ENCODE measurements at regions not wholly inside any gene's neighbourhood (a gene's known extent, or its start where the extent isn't known, plus 50 kb on each side); places are given as distances from the start of the nearest gene placed in this dataset.

- H2AFZ ChIP-seq = no peak overlapping the region
- no peaks in the 10 kb centered on the region for H4K20me1 ChIP-seq (ENCODE audit: insufficient read depth, poor library complexity, severe bottlenecking)
- no peaks in the 10 kb centered on the region for H3K27me3 ChIP-seq
- peaks cover 5% of the 10 kb centered on the region for H3K4me1 ChIP-seq (ENCODE audit: insufficient read depth)
- no peaks in the 10 kb centered on the region for H3K9me2 ChIP-seq (replicated peaks; ENCODE audit: insufficient read depth)
- H3K79me2 ChIP-seq = no peaks in the 10 kb centered on the region
- TF ChIP-seq EZH2phosphoT487 (IDR thresholded peaks at IDR 0.05; ENCODE audit: low read depth, severe bottlenecking, unreplicated experiment) (no peak), EZH2 (IDR thresholded peaks at IDR 0.05; ENCODE audit: borderline replicate concordance) (no peak), CTCF (IDR thresholded peaks at IDR 0.05; ENCODE audit: poor library complexity) (no peak)
- peak overlapping the region; percentile 80 for H3K27ac ChIP-seq
- H3K4me3 ChIP-seq = no peak overlapping the region
- DNase-seq (ENCODE audit: low spot score) = peak; percentile 65
- peaks cover 5% of the 10 kb centered on the region for H3K9me3 ChIP-seq (ENCODE audit: low read depth)
- H3K36me3 ChIP-seq (replicated peaks; ENCODE audit: insufficient read depth, low read depth) = no peaks in the 10 kb centered on the region
- no peak overlapping the region for H3K4me2 ChIP-seq
These were observed 113.0 kb upstream of the NTF3 start for GRCh38 chr12:5318874-5319273.

GRCh38 chr12:5328669-5329517 lies 103.0 kb upstream of the NTF3 start:
- no peaks in the 10 kb centered on the region for H3K79me2 ChIP-seq
- no peak for DNase-seq (ENCODE audit: low spot score)
- no peak for TF ChIP-seq CTCF (IDR thresholded peaks at IDR 0.05; ENCODE audit: poor library complexity)
- TF ChIP-seq EZH2phosphoT487 (IDR thresholded peaks at IDR 0.05; ENCODE audit: low read depth, severe bottlenecking, unreplicated experiment) = no peak
- TF ChIP-seq EZH2 (IDR thresholded peaks at IDR 0.05; ENCODE audit: borderline replicate concordance) = no peak
- 70% methylated on average over 7 of the region's 7 CpGs for WGBS (ENCODE audit: low lambda C conversion rate, missing lambda C conversion rate)
- H2AFZ ChIP-seq = no peak overlapping the region
- H3K36me3 ChIP-seq (replicated peaks; ENCODE audit: insufficient read depth, low read depth) = no peaks in the 10 kb centered on the region
- peak overlapping the region; percentile 23 for H3K27ac ChIP-seq
- H3K4me2 ChIP-seq = no peak overlapping the region
- no peaks in the 10 kb centered on the region for H3K9me2 ChIP-seq (replicated peaks; ENCODE audit: insufficient read depth)
- no peaks in the 10 kb centered on the region for H3K9me3 ChIP-seq (ENCODE audit: low read depth)
- no peaks in the 10 kb centered on the region for H3K27me3 ChIP-seq
- no peaks in the 10 kb centered on the region for H4K20me1 ChIP-seq (ENCODE audit: insufficient read depth, poor library complexity, severe bottlenecking)
- no peaks in the 10 kb centered on the region for H3K4me1 ChIP-seq (ENCODE audit: insufficient read depth)
- no peak overlapping the region for H3K4me3 ChIP-seq

GRCh38 chr12:5332551-5332950 lies 99.4 kb upstream of the NTF3 start:
- no peak overlapping the region for H3K4me2 ChIP-seq
- DNase-seq (ENCODE audit: low spot score) = no peak
- H3K36me3 ChIP-seq (replicated peaks; ENCODE audit: insufficient read depth, low read depth) = no peaks in the 10 kb centered on the region
- no peaks in the 10 kb centered on the region for H3K27me3 ChIP-seq
- H2AFZ ChIP-seq = no peak overlapping the region
- no peaks in the 10 kb centered on the region for H3K79me2 ChIP-seq
- H3K27ac ChIP-seq = no peak overlapping the region
- H3K9me2 ChIP-seq (replicated peaks; ENCODE audit: insufficient read depth) = no peaks in the 10 kb centered on the region
- no peaks in the 10 kb centered on the region for H4K20me1 ChIP-seq (ENCODE audit: insufficient read depth, poor library complexity, severe bottlenecking)
- TF ChIP-seq EZH2 (IDR thresholded peaks at IDR 0.05; ENCODE audit: borderline replicate concordance) = no peak
- no peak for TF ChIP-seq CTCF (IDR thresholded peaks at IDR 0.05; ENCODE audit: poor library complexity)
- no peak for TF ChIP-seq EZH2phosphoT487 (IDR thresholded peaks at IDR 0.05; ENCODE audit: low read depth, severe bottlenecking, unreplicated experiment)
- H3K4me1 ChIP-seq (ENCODE audit: insufficient read depth) = no peaks in the 10 kb centered on the region
- no peak overlapping the region for H3K4me3 ChIP-seq
- no peaks in the 10 kb centered on the region for H3K9me3 ChIP-seq (ENCODE audit: low read depth)
- WGBS (ENCODE audit: low lambda C conversion rate, missing lambda C conversion rate) = 85% methylated on average over 3 of the region's 3 CpGs
